ENCODE measurements at regions not wholly inside any gene's neighbourhood (a gene's known extent, or its start where the extent isn't known, plus 50 kb on each side); places are given as distances from the start of the nearest gene placed in this dataset.

DNA sequence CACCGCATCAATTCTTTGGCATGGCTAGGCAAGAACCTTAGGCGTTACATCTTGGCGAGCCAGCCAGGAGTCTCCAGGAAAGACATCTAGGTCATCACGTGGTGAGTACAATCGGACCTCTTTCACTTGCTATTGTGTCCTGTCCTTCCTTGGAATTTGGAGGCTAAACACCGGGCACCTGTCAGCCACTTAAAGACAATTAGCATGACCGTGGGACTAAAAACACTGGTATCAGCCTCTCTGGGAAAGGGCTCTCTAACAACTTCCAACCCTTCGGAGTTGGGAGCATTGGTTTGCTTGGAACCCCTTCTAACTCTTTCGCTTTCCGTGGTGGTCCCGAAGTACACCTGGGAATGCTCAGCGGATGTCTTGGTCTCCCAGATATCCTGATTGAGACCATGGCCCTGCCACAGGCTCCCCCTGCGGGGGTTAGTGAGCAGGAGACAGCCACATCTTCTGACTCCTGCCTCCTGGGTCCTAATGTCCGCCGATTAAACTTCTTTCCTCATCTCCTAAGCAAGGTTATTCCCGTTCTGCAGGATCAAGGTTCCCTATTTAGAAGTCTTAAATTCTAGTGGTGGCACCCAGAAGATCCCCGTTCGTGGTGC, 971.7 kb downstream of the FSCB start:
- TF ChIP-seq, protein P1, sequence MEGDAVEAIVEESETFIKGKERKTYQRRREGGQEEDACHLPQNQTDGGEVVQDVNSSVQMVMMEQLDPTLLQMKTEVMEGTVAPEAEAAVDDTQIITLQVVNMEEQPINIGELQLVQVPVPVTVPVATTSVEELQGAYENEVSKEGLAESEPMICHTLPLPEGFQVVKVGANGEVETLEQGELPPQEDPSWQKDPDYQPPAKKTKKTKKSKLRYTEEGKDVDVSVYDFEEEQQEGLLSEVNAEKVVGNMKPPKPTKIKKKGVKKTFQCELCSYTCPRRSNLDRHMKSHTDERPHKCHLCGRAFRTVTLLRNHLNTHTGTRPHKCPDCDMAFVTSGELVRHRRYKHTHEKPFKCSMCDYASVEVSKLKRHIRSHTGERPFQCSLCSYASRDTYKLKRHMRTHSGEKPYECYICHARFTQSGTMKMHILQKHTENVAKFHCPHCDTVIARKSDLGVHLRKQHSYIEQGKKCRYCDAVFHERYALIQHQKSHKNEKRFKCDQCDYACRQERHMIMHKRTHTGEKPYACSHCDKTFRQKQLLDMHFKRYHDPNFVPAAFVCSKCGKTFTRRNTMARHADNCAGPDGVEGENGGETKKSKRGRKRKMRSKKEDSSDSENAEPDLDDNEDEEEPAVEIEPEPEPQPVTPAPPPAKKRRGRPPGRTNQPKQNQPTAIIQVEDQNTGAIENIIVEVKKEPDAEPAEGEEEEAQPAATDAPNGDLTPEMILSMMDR (IDR thresholded peaks at IDR 0.05 in 8 of 11, conservative IDR thresholded peaks at IDR 0.05 in 3 of 11) = no peak
- TF ChIP-seq POLR2AphosphoS5 (IDR thresholded peaks at IDR 0.05) = no peak
- TF ChIP-seq POLR2A (IDR thresholded peaks at IDR 0.05) = no peak

Data from spleen (tissue), 7 donors.